ENCODE measurements at regions not wholly inside any gene's neighbourhood (a gene's known extent, or its start where the extent isn't known, plus 50 kb on each side); places are given as distances from the start of the nearest gene placed in this dataset.

GRCh38 chr16:49052846-49053245 is 228.8 kb downstream of the CBLN1 start:
- Histone ChIP-seq H3K36me3 (ENCODE audit: control insufficient read depth in 3 of 3, insufficient read depth in 2 of 3, low read depth in 1 of 3, low read length in 3 of 3) (no peaks in the 10 kb centered on the region), H3K27ac (ENCODE audit: low read depth in 1 of 3, low read length in 2 of 3) (no peak overlapping the region), H3K9me3 (ENCODE audit: control insufficient read depth in 2 of 2, insufficient read depth in 1 of 2, low read depth in 1 of 2, low read length in 1 of 2) (no peaks in the 10 kb centered on the region), H3K4me3 (ENCODE audit: low read depth in 1 of 3, low read length in 3 of 3) (no peak overlapping the region), H3K27me3 (ENCODE audit: control insufficient read depth in 3 of 3, insufficient read depth in 3 of 3, low read length in 3 of 3) (no peaks in the 10 kb centered on the region), H3K4me1 (ENCODE audit: control insufficient read depth in 3 of 3, insufficient read depth in 2 of 3, low read depth in 1 of 3, low read length in 2 of 3) (no peaks in the 10 kb centered on the region)
- FAIRE-seq (no peak), DNase-seq (no peak)
- 71 to 82% (median 77%) methylated on average over 9 of the region's 9 CpGs for WGBS, 3 donors

DNA sequence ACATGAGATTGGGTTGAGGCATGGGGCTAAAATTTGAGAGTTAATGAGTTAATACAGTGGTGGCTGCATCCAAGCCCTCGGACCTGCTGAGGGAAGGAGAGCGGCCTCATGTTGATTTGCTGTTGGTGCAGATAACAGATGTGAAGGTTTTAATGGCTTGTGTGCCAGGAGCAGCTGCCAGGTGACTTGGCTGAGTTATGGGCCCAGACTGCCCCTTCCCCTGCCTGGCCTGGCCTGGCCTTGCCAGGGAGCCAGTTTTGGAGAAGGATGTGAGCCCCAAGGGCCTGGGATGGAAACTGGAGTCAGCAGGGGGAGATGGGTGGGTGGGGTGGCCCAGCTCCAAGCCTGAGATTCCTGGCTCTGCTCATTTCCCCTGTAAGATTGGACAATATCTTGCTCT is 230.1 kb downstream of the CBLN1 start:
- Histone ChIP-seq H3K4me3 (ENCODE audit: low read depth in 1 of 3, low read length in 3 of 3) (no peak overlapping the region), H3K4me1 (ENCODE audit: control insufficient read depth in 3 of 3, insufficient read depth in 2 of 3, low read depth in 1 of 3, low read length in 2 of 3) (no peaks in the 10 kb centered on the region), H3K27ac (ENCODE audit: low read depth in 1 of 3, low read length in 2 of 3) (no peak overlapping the region), H3K36me3 (ENCODE audit: control insufficient read depth in 3 of 3, insufficient read depth in 2 of 3, low read depth in 1 of 3, low read length in 3 of 3) (no peaks in the 10 kb centered on the region), H3K9me3 (ENCODE audit: control insufficient read depth in 2 of 2, insufficient read depth in 1 of 2, low read depth in 1 of 2, low read length in 1 of 2) (no peaks in the 10 kb centered on the region), H3K27me3 (ENCODE audit: control insufficient read depth in 3 of 3, insufficient read depth in 3 of 3, low read length in 3 of 3) (no peaks in the 10 kb centered on the region)
- DNase-seq, result no peak
- WGBS, 3 donors, result 36 to 55% (median 42%) methylated on average over 2 of the region's 2 CpGs
- FAIRE-seq, result no peak

- Histone ChIP-seq H3K27ac (ENCODE audit: low read depth in 1 of 3, low read length in 2 of 3) (no peak overlapping the region), H3K9me3 (ENCODE audit: control insufficient read depth in 2 of 2, insufficient read depth in 1 of 2, low read depth in 1 of 2, low read length in 1 of 2) (no peaks in the 10 kb centered on the region), H3K4me3 (ENCODE audit: low read depth in 1 of 3, low read length in 3 of 3) (no peak overlapping the region), H3K27me3 (ENCODE audit: control insufficient read depth in 3 of 3, insufficient read depth in 3 of 3, low read length in 3 of 3) (no peaks in the 10 kb centered on the region), H3K36me3 (ENCODE audit: control insufficient read depth in 3 of 3, insufficient read depth in 2 of 3, low read depth in 1 of 3, low read length in 3 of 3) (no peaks in the 10 kb centered on the region), H3K4me1 (ENCODE audit: control insufficient read depth in 3 of 3, insufficient read depth in 2 of 3, low read depth in 1 of 3, low read length in 2 of 3) (no peaks in the 10 kb centered on the region)
- WGBS, 3 donors, result 61 to 71% (median 70%) methylated on average over 4 of the region's 4 CpGs
- no peak for FAIRE-seq
- DNase-seq, result no peak
Measured at GRCh38 chr16:49050607-49051006, 231.0 kb downstream of the CBLN1 start.

- Histone ChIP-seq H3K4me3 (ENCODE audit: low read depth in 1 of 3, low read length in 3 of 3) (no peak overlapping the region), H3K27me3 (ENCODE audit: control insufficient read depth in 3 of 3, insufficient read depth in 3 of 3, low read length in 3 of 3) (no peaks in the 10 kb centered on the region), H3K4me1 (ENCODE audit: control insufficient read depth in 3 of 3, insufficient read depth in 2 of 3, low read depth in 1 of 3, low read length in 2 of 3) (no peaks in the 10 kb centered on the region), H3K27ac (ENCODE audit: low read depth in 1 of 3, low read length in 2 of 3) (no peak overlapping the region), H3K36me3 (ENCODE audit: control insufficient read depth in 3 of 3, insufficient read depth in 2 of 3, low read depth in 1 of 3, low read length in 3 of 3) (no peaks in the 10 kb centered on the region), H3K9me3 (ENCODE audit: control insufficient read depth in 2 of 2, insufficient read depth in 1 of 2, low read depth in 1 of 2, low read length in 1 of 2) (no peaks in the 10 kb centered on the region)
- 84 to 87% (median 86%) methylated on average over 3 of the region's 3 CpGs for WGBS, 3 donors
- no peak for DNase-seq
- no peak for FAIRE-seq
Measured at GRCh38 chr16:49049644-49050043, 232.0 kb downstream of the CBLN1 start.

DNA sequence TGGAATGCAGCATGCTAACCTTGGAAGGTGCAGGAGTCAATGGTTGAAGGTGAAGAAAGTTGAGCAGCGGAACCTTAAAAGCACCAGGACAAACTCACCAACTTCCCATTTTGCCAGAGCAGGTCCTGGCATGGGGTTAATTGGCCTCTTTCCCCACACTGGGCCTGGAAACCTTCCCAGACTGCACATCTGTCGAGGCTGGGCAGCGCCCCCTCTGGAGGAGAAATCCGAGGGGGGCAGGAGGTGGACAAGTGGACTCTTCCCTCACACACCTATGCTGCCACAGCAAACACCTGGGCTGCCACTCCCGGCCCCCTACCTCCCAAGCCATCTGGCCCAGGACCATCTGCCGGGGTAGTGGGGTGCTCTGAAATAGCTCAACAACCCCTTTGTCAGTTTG is 232.4 kb downstream of the CBLN1 start:
- WGBS, 3 donors, result 55 to 73% (median 63%) methylated on average over 6 of the region's 6 CpGs
- no peak overlapping the region for H3K27ac ChIP-seq (ENCODE audit: low read depth in 1 of 3, low read length in 2 of 3)
- no peak overlapping the region for H3K4me3 ChIP-seq (ENCODE audit: low read depth in 1 of 3, low read length in 3 of 3)
- DNase-seq, result no peak
- H3K4me1 ChIP-seq (ENCODE audit: control insufficient read depth in 3 of 3, insufficient read depth in 2 of 3, low read depth in 1 of 3, low read length in 2 of 3), result no peaks in the 10 kb centered on the region
- no peaks in the 10 kb centered on the region for H3K27me3 ChIP-seq (ENCODE audit: control insufficient read depth in 3 of 3, insufficient read depth in 3 of 3, low read length in 3 of 3)
- no peaks in the 10 kb centered on the region for H3K36me3 ChIP-seq (ENCODE audit: control insufficient read depth in 3 of 3, insufficient read depth in 2 of 3, low read depth in 1 of 3, low read length in 3 of 3)
- no peaks in the 10 kb centered on the region for H3K9me3 ChIP-seq (ENCODE audit: control insufficient read depth in 2 of 2, insufficient read depth in 1 of 2, low read depth in 1 of 2, low read length in 1 of 2)
- no peak for FAIRE-seq

DNA sequence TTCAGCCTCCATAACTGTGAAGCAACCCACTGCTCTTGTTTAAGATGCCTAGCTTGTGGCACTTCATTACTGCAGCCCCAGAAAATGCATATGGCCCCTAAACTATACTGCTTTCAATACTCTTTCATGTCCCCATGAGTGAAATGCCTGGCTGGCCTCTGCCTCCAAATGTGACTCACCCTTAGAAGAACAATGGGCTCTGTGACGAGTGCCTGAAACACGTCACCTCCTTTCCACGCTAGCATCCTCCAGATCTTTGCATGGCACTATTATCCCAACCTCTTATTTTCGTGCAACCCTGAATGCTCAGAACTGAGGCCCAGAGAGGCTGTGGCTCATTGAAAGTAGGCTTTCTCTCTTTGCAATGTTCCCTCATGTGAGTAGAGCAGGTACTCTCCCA is 233.1 kb downstream of the CBLN1 start:
- Histone ChIP-seq H3K27me3 (ENCODE audit: control insufficient read depth in 3 of 3, insufficient read depth in 3 of 3, low read length in 3 of 3) (no peaks in the 10 kb centered on the region), H3K36me3 (ENCODE audit: control insufficient read depth in 3 of 3, insufficient read depth in 2 of 3, low read depth in 1 of 3, low read length in 3 of 3) (no peaks in the 10 kb centered on the region), H3K4me1 (ENCODE audit: control insufficient read depth in 3 of 3, insufficient read depth in 2 of 3, low read depth in 1 of 3, low read length in 2 of 3) (no peaks in the 10 kb centered on the region), H3K27ac (ENCODE audit: low read depth in 1 of 3, low read length in 2 of 3) (no peak overlapping the region), H3K4me3 (ENCODE audit: low read depth in 1 of 3, low read length in 3 of 3) (no peak overlapping the region), H3K9me3 (ENCODE audit: control insufficient read depth in 2 of 2, insufficient read depth in 1 of 2, low read depth in 1 of 2, low read length in 1 of 2) (no peaks in the 10 kb centered on the region)
- DNase-seq (no peak), FAIRE-seq (no peak)
- 65 to 80% (median 73%) methylated on average over 4 of the region's 4 CpGs for WGBS, 3 donors

GRCh38 chr16:49036126-49036525 is 245.5 kb downstream of the CBLN1 start:
- H3K27me3 ChIP-seq (ENCODE audit: control insufficient read depth in 3 of 3, insufficient read depth in 3 of 3, low read length in 3 of 3), result no peaks in the 10 kb centered on the region
- no peak overlapping the region for H3K4me3 ChIP-seq (ENCODE audit: low read depth in 1 of 3, low read length in 3 of 3)
- H3K4me1 ChIP-seq (ENCODE audit: control insufficient read depth in 3 of 3, insufficient read depth in 2 of 3, low read depth in 1 of 3, low read length in 2 of 3), result no peaks in the 10 kb centered on the region
- no peaks in the 10 kb centered on the region for H3K36me3 ChIP-seq (ENCODE audit: control insufficient read depth in 3 of 3, insufficient read depth in 2 of 3, low read depth in 1 of 3, low read length in 3 of 3)
- H3K9me3 ChIP-seq (ENCODE audit: control insufficient read depth in 2 of 2, insufficient read depth in 1 of 2, low read depth in 1 of 2, low read length in 1 of 2), result no peaks in the 10 kb centered on the region
- H3K27ac ChIP-seq (ENCODE audit: low read depth in 1 of 3, low read length in 2 of 3), result no peak overlapping the region
- DNase-seq, result no peak
- WGBS, 3 donors, result 97 to 98% (median 97%) methylated on average over 2 of the region's 2 CpGs
- FAIRE-seq, result no peak

DNA sequence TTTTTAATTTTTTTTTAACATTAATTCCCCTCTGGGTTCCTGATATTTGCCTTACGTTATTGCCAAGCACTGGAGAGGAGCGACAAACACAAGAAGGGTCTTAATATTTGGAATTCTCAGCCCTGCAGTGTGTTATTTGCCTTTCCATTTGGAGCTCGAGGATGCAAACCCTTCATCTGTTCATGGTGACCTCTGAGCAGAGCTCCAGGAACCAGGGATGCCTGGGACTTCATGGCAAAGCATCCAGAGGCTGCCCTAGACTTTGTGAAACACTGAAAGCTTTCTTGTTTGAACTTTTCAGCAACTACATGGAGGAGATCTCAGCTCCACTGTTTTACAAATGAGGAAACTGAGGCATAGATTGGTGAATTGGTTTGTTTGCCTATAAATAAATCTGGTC is 254.2 kb downstream of the CBLN1 start:
- Histone ChIP-seq H3K4me3 (ENCODE audit: low read depth in 1 of 3, low read length in 3 of 3) (no peak overlapping the region), H3K9me3 (ENCODE audit: control insufficient read depth in 2 of 2, insufficient read depth in 1 of 2, low read depth in 1 of 2, low read length in 1 of 2) (no peaks in the 10 kb centered on the region), H3K4me1 (ENCODE audit: control insufficient read depth in 3 of 3, insufficient read depth in 2 of 3, low read depth in 1 of 3, low read length in 2 of 3) (no peaks in the 10 kb centered on the region), H3K27ac (ENCODE audit: low read depth in 1 of 3, low read length in 2 of 3) (no peak overlapping the region), H3K27me3 (ENCODE audit: control insufficient read depth in 3 of 3, insufficient read depth in 3 of 3, low read length in 3 of 3) (no peaks in the 10 kb centered on the region), H3K36me3 (ENCODE audit: control insufficient read depth in 3 of 3, insufficient read depth in 2 of 3, low read depth in 1 of 3, low read length in 3 of 3) (no peaks in the 10 kb centered on the region)
- FAIRE-seq (no peak), DNase-seq (no peak)
- WGBS, 3 donors, result 58 to 63% (median 59%) methylated on average over 3 of the region's 3 CpGs

GRCh38 chr16:49026566-49027181 is 255.0 kb downstream of the CBLN1 start:
- Histone ChIP-seq H3K4me3 (ENCODE audit: low read depth in 1 of 3, low read length in 3 of 3) (no peak overlapping the region), H3K27me3 (ENCODE audit: control insufficient read depth in 3 of 3, insufficient read depth in 3 of 3, low read length in 3 of 3) (no peaks in the 10 kb centered on the region), H3K27ac (ENCODE audit: low read depth in 1 of 3, low read length in 2 of 3) (no peak overlapping the region), H3K36me3 (ENCODE audit: control insufficient read depth in 3 of 3, insufficient read depth in 2 of 3, low read depth in 1 of 3, low read length in 3 of 3) (no peaks in the 10 kb centered on the region), H3K9me3 (ENCODE audit: control insufficient read depth in 2 of 2, insufficient read depth in 1 of 2, low read depth in 1 of 2, low read length in 1 of 2) (no peaks in the 10 kb centered on the region), H3K4me1 (ENCODE audit: control insufficient read depth in 3 of 3, insufficient read depth in 2 of 3, low read depth in 1 of 3, low read length in 2 of 3) (no peaks in the 10 kb centered on the region)
- DNase-seq, result no peak
- FAIRE-seq, result no peak
- 50 to 57% (median 55%) methylated on average over 6 of the region's 6 CpGs for WGBS, 3 donors

Data from small intestine (tissue), 7 donors.